GM12865 (cell line): ENCODE measurements at regions not wholly inside any gene's neighbourhood (a gene's known extent, or its start where the extent isn't known, plus 50 kb on each side); places are given as distances from the start of the nearest gene placed in this dataset.

Source experiments
- DNase-seq: peaks from one replicate; pipeline ENCODE4 v3.0.0; 2010; ENCODE audit warnings: low read depth
- H3K4me3 ChIP-seq: 2 replicates; pipeline ENCODE4 v1.5.1; 2011; ENCODE audit warnings: mild to moderate bottlenecking, low read depth, low read length, control low read depth
- CTCF ChIP-seq: IDR thresholded peaks from 2 replicates; pipeline ENCODE4 v1.5.1; 2011; ENCODE audit warnings: low read length, control low read depth, low read depth, inconsistent platforms; ENCODE audit not compliant: insufficient read depth; ENCODE audit errors: missing control alignments

GRCh38 chr22:47334601-47335000 lies 572.2 kb downstream of the TBC1D22A start:
- no peak overlapping the region for H3K4me3 ChIP-seq
- no peak for DNase-seq
- no peak for TF ChIP-seq CTCF

GRCh38 chr22:47333625-47334024 lies 571.2 kb downstream of the TBC1D22A start:
- no peak for DNase-seq
- no peak overlapping the region for H3K4me3 ChIP-seq
- no peak for TF ChIP-seq CTCF

- H3K4me3 ChIP-seq, result no peak overlapping the region
- no peak for TF ChIP-seq CTCF
- no peak for DNase-seq
These were observed 570.0 kb downstream of the TBC1D22A start for GRCh38 chr22:47332246-47332980.

- no peak for DNase-seq
- no peak overlapping the region for H3K4me3 ChIP-seq
These were observed 569.3 kb downstream of the TBC1D22A start for GRCh38 chr22:47331750-47332149.

GRCh38 chr22:47329727-47330650 lies 567.5 kb downstream of the TBC1D22A start:
- no peak for DNase-seq
- TF ChIP-seq CTCF, result no peak
- no peak overlapping the region for H3K4me3 ChIP-seq

More at GRCh38 chr22:47331750-47332149, 569.3 kb downstream of the TBC1D22A start:
- TF ChIP-seq CTCF, result no peak

GRCh38 chr22:47328550-47329243 lies 566.2 kb downstream of the TBC1D22A start:
- TF ChIP-seq CTCF, result no peak
- no peak overlapping the region for H3K4me3 ChIP-seq
- DNase-seq, result no peak
